ENCODE measurements at regions not wholly inside any gene's neighbourhood (a gene's known extent, or its start where the extent isn't known, plus 50 kb on each side); places are given as distances from the start of the nearest gene placed in this dataset.

- DNase-seq, result no peak
These were observed 291.8 kb downstream of the HAPSTR1 start for GRCh38 chr16:9383281-9383680.

GRCh38 chr16:9384141-9384540 lies 292.7 kb downstream of the HAPSTR1 start:
- DNase-seq, result no peak

- no peak for DNase-seq
These were observed 298.2 kb downstream of the HAPSTR1 start for GRCh38 chr16:9389543-9390207.

- DNase-seq, result no peak
These were observed 301.5 kb downstream of the HAPSTR1 start for GRCh38 chr16:9392956-9393355.

- DNase-seq, result no peak
These were observed 302.1 kb downstream of the HAPSTR1 start for GRCh38 chr16:9393591-9393990.

- peak; percentile 56 for DNase-seq
These were observed 304.5 kb downstream of the HAPSTR1 start for GRCh38 chr16:9395958-9396359.

- no peak for DNase-seq
These were observed 308.1 kb downstream of the HAPSTR1 start for GRCh38 chr16:9399573-9399972.

GRCh38 chr16:9401173-9401572 lies 309.7 kb downstream of the HAPSTR1 start:
- DNase-seq, result no peak

- no peak for DNase-seq
These were observed 310.9 kb downstream of the HAPSTR1 start for GRCh38 chr16:9402293-9402860.

GRCh38 chr16:9404811-9405210 lies 313.4 kb downstream of the HAPSTR1 start:
- no peak for DNase-seq

GRCh38 chr16:9406038-9406712 lies 314.7 kb downstream of the HAPSTR1 start:
- no peak for DNase-seq

GRCh38 chr16:9407206-9407758 lies 315.8 kb downstream of the HAPSTR1 start:
- DNase-seq, result no peak

- DNase-seq, result no peak
These were observed 316.9 kb downstream of the HAPSTR1 start for GRCh38 chr16:9408297-9408878.

GRCh38 chr16:9409560-9410493 lies 318.4 kb downstream of the HAPSTR1 start:
- DNase-seq, result no peak

GRCh38 chr16:9411426-9411825 lies 320.0 kb downstream of the HAPSTR1 start:
- DNase-seq, result no peak

- DNase-seq, result no peak
These were observed 320.8 kb downstream of the HAPSTR1 start for GRCh38 chr16:9412031-9412914.

- DNase-seq, result no peak
These were observed 321.4 kb downstream of the HAPSTR1 start for GRCh38 chr16:9412915-9413264.

GRCh38 chr16:9415545-9415944 lies 324.1 kb downstream of the HAPSTR1 start:
- peak; percentile 19 for DNase-seq

GRCh38 chr16:9417898-9418297 lies 326.5 kb downstream of the HAPSTR1 start:
- no peak for DNase-seq

- DNase-seq, result no peak
These were observed 327.7 kb downstream of the HAPSTR1 start for GRCh38 chr16:9419161-9419560.

GRCh38 chr16:9422762-9423513 lies 331.5 kb downstream of the HAPSTR1 start:
- DNase-seq, result no peak
